HG03442 (cell line): ENCODE measurements at regions not wholly inside any gene's neighbourhood (a gene's known extent, or its start where the extent isn't known, plus 50 kb on each side); places are given as distances from the start of the nearest gene placed in this dataset.
"Not testable (repeated sequence)": the region's sequence is repeated elsewhere in the genome, so short reads cannot be mapped to it uniquely, and the experiment has no call there.

Source experiments
- ATAC-seq: cut with Tn5 transposase; IDR thresholded peaks from one replicate; pipeline ENCODE4 v1.9.1; 2021; ENCODE audit warnings: mild to moderate bottlenecking, moderate library complexity; ENCODE audit not compliant: unreplicated experiment

DNA sequence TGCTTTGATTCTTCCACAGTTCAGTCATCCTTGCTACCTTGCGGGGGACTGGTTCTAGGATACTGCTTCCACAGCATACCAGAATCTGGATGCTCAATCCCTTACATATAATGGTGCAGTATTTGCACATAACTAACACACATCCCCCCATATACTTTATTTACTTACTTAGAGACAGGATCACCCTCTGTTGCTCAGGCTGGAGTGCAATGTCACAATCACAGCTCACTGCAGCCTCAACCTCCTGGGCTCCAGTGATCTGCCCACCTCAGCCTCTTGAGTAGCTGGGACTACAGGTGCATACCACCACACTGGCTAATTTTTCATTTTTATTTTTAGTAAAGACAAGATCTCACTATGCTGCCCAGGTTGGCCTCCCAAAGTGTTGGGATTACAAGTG, 112.2 kb downstream of the GOSR1 start:
- no peak for ATAC-seq

DNA sequence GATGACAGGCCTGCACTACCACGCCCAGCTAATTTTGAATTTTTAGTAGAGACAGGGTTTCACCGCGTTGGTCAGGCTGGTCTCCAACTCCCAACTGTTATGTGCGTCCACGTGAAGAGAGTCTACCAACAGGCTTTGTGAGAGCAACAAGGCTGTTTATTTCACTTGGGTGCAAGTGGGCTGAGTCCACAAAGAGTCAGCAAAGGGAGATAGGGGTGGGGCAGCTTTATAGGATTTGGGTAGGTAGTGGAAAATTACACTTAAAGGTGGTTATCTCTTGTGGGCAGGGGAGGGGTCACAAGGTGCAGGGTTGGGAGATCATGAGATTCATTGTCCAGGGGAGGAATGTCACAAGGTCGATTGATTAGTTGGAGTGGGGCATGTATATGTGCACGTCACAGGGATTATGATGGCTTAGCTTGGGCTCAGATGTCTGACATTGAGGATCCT, 111.6 kb downstream of the GOSR1 start:
- ATAC-seq = no peak

DNA sequence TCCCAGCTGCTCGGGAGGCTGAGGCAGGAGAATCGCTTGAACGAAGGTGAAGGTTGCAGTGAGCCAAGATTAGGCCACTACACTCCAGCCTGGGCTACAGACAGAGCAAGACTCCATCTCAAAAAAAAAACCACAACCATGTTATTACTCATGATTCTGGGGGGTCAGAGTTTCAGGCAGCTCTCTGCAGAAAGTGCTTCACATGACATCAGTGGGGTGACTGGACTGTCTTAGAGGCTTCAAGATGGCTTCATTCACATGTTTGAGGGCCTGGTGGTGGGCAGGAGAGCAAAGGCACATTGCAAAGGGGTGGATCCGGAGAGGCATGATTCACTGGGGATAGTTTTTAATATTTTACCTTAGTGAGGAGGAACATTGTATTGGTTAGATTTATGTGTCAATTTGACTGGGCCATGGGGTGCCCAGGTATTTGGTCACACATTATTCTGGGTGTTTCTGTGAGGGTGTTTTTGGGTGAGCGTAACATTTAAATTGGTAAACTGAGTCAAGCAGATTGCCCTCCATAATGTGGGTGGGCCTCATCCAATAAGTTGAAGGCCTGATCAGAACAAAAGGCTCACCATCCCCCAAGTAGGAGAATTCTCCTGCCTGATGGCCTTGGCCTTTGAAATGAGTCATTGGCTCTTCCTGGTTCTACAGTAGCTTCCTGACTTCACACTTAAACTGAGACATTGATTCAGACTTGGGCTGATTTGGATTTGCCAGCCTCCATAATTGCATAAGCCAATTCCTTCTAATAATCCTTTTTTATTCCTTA, 109.8 kb downstream of the GOSR1 start:
- ATAC-seq = no peak

DNA sequence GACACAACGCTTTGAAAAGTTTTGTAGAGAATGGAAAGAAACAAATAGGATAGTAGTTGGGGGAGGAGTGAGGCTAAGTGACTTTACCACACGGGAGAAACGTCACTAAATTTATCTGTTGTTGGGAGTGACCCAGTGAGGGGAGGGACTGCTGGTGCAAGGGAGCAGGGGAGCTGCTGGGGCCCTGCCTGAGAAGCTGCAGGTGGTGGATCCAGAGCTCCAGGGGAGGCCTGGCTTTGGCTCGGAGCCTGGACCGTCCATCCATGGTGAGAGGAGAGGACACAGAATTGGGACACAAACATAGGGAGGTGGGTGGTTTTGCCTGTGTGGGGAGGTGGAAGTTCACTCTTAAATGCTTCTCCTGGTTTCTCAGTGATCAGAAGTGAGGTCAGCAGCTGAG, 107.6 kb downstream of the GOSR1 start:
- no peak for ATAC-seq

DNA sequence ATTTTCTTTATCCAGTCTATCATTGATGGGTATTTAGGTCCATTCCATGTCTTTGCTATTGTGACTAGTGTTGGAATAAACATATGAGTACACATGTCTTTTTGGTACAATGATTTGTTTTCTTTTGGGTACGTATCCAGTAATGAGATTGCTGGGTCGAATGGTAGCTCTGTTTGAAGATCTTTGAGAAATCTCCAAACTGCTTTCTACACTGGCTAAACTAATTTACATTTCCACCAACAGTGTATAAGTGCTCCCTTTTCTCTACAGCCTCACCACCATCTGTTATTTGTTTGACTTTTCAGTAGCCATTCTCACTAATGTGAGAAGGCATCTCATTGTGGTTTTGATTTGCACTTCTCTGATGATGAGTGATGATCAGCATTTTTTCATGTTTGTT, 103.7 kb downstream of the GOSR1 start:
- no peak for ATAC-seq

DNA sequence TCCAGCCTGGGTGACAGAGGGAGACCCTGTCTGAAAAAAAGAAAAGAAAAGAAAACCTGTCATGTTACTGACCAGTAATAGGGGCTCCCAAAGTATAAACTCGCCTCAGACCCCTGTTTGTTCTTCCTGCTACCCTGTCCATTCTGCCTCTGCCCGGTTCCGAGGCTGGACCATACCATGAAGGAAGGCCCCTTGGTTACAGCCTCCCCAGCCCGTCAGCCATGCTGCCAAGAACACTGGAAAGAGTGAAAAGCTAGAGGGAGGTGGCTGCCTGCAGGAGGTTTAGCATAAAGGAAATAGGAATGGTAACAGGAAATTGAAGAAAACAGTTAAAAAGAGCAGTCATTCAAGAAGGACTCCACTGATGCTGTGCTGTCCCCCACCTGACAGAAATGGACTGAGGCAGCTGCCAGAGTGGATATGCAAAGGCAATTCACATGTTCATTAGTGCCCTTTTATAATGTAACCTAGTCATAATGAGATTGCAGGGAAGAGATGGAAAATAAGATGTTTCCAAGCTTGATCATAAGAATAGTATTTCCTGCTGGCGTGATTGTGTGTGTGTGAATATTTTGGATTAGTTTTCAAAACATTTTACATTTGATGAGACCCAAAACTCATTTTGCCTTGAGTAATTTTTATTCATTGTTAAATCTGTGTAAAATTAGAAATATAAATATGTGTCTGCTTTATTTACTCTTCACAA, 102.6 kb downstream of the GOSR1 start:
- ATAC-seq = no peak

DNA sequence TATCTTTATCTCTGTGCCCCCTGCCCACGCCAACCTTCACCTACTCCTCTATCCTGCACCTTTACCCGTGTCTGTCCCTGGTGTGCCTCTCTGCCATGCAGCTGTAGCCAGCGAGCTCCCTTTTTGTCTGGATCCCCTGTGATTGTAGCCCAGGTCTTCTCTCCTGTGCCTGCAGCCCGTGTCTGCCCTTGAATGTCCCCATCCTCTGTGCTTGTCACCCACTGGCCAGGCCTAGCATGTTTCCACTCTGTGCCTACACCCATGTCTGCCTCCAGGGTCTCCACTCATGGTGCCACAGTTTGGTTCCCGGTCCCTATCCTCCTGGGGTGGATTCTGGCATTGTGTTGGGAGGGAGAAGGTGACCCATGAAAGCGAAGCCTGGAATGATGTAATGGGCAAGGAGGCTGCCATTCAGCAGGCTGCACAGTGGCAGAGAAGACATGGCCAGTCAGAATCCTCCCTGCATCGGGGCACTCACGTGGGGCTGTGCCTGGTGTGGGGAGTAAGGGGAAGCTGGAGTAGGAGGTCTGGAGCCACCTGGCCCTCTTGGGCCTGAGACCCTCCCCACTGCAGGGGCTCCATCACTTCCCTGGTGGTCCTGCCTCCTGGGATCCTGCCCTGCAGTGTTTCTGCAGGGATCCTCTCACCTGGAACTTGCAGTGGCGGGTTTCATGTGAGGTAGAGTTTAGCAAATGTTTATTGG, 101.0 kb downstream of the GOSR1 start:
- not testable (repeated sequence) for ATAC-seq
